PFSK-1 (cell line): ENCODE measurements at regions not wholly inside any gene's neighbourhood (a gene's known extent, or its start where the extent isn't known, plus 50 kb on each side); places are given as distances from the start of the nearest gene placed in this dataset.

Experiments used
- TAF1 ChIP-seq: IDR thresholded peaks from 2 replicates; pipeline ENCODE4 v1.6.1; 2012; ENCODE audit warnings: low read length, control low read depth, borderline replicate concordance; ENCODE audit not compliant: insufficient read depth
- TF ChIP-seq, protein P1 (sequence below), 2 experiments: IDR thresholded peaks; 2 replicates each; pipeline versions ENCODE4 v1.6.1 to v1.8.0; 2011 to 2012; ENCODE audit warnings: low read depth in 2 of 2, low read length in 2 of 2, control low read depth in 1 of 2, inconsistent platforms in 1 of 2, mild to moderate bottlenecking in 1 of 2, moderate library complexity in 1 of 2; ENCODE audit not compliant: insufficient read depth in 1 of 2

DNA sequence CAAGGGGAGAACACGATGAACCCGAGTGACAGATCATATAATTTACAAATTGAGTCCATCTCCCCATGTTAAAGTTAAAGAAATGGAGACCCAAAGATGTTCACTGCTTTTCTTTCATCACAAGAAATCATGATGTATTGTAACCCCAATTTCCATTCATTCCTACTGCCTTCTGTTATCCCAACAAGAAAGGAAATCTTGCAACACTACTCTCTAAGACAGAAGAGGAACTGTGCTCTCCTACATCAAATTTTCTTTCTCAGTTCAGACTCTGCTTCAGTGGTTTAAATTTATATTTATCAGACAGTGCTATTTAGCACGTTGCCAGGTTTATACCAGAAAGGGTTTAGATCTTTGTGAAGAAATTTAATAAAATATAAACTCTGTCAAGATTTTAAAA is 83.8 kb upstream of the RASA1 start:
- no peak for TF ChIP-seq TAF1
- TF ChIP-seq, protein P1, sequence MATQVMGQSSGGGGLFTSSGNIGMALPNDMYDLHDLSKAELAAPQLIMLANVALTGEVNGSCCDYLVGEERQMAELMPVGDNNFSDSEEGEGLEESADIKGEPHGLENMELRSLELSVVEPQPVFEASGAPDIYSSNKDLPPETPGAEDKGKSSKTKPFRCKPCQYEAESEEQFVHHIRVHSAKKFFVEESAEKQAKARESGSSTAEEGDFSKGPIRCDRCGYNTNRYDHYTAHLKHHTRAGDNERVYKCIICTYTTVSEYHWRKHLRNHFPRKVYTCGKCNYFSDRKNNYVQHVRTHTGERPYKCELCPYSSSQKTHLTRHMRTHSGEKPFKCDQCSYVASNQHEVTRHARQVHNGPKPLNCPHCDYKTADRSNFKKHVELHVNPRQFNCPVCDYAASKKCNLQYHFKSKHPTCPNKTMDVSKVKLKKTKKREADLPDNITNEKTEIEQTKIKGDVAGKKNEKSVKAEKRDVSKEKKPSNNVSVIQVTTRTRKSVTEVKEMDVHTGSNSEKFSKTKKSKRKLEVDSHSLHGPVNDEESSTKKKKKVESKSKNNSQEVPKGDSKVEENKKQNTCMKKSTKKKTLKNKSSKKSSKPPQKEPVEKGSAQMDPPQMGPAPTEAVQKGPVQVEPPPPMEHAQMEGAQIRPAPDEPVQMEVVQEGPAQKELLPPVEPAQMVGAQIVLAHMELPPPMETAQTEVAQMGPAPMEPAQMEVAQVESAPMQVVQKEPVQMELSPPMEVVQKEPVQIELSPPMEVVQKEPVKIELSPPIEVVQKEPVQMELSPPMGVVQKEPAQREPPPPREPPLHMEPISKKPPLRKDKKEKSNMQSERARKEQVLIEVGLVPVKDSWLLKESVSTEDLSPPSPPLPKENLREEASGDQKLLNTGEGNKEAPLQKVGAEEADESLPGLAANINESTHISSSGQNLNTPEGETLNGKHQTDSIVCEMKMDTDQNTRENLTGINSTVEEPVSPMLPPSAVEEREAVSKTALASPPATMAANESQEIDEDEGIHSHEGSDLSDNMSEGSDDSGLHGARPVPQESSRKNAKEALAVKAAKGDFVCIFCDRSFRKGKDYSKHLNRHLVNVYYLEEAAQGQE (IDR thresholded peaks at IDR 0.05; ENCODE audit: insufficient read depth in 1 of 2, low read depth in 2 of 2, low read length in 2 of 2): no peak
